Body of pancreas (tissue), 4 donors: ENCODE measurements at regions not wholly inside any gene's neighbourhood (a gene's known extent, or its start where the extent isn't known, plus 50 kb on each side); places are given as distances from the start of the nearest gene placed in this dataset.

ENCODE experiments used
- CTCF ChIP-seq, 7 experiments: fragments of 450-650 bp in 4 of 7; fragments of 200-600 bp in 3 of 7; sonication (generic) in 3 of 7; IDR thresholded peaks; one replicate each; pipeline ENCODE4 v1.5.1; 2016 to 2019; ENCODE audit warnings: antibody characterized with exemption in 7 of 7
- POLR2A ChIP-seq, 3 donors: fragments of 450-650 bp; IDR thresholded peaks; one replicate each; pipeline ENCODE4 v1.6.1; 2016; ENCODE audit warnings: antibody characterized with exemption in 3 of 3, mild to moderate bottlenecking in 2 of 3

GRCh38 chr17:71057938-71058337, 888.6 kb downstream of the KCNJ2 start:
- TF ChIP-seq CTCF (IDR thresholded peaks at IDR 0.05) (no peak), POLR2A (IDR thresholded peaks at IDR 0.05) (no peak)
